Thoracic aorta (tissue), 2 donors: ENCODE measurements at regions not wholly inside any gene's neighbourhood (a gene's known extent, or its start where the extent isn't known, plus 50 kb on each side); places are given as distances from the start of the nearest gene placed in this dataset.
"Not testable (repeated sequence)": the region's sequence is repeated elsewhere in the genome, so short reads cannot be mapped to it uniquely, and the experiment has no call there.

Experiments used
- ATAC-seq: fragments of 150-250 bp; one replicate; pipeline ENCODE4 v1.8.0; 2017; ENCODE audit warnings: low read depth; ENCODE audit not compliant: insufficient number of reproducible peaks, low FRiP score
- DNase-seq: peaks from one replicate; pipeline ENCODE4 v3.0.0-alpha.2; 2020; ENCODE audit warnings: low spot score
- H3K27ac ChIP-seq, 2 donors: fragments of 200-600 bp; sonication (generic); 1 replicate in 1 of 2; 2 replicates in 1 of 2; pipeline ENCODE4 v1.5.1; 2016; ENCODE audit warnings: mild to moderate bottlenecking in 2 of 2, moderate library complexity in 2 of 2
- H3K27me3 ChIP-seq: fragments of 200-600 bp; sonication (generic); replicated peaks from 2 replicates; pipeline ENCODE4 v1.6.0; 2016; ENCODE audit warnings: mild to moderate bottlenecking; ENCODE audit not compliant: insufficient read depth
- H3K36me3 ChIP-seq: fragments of 200-600 bp; sonication (generic); one replicate; pipeline ENCODE4 v1.5.1; 2016
- H3K4me1 ChIP-seq, 2 donors: fragments of 200-600 bp; sonication (generic); 1 replicate in 1 of 2; 2 replicates in 1 of 2; pipeline versions ENCODE4 v1.5.1 to v1.6.0; 2016; ENCODE audit warnings: low read depth in 2 of 2, mild to moderate bottlenecking in 1 of 2; ENCODE audit not compliant: control insufficient read depth in 1 of 2
- H3K4me3 ChIP-seq: fragments of 200-600 bp; sonication (generic); 2 replicates; pipeline ENCODE4 v1.5.1; 2016; ENCODE audit warnings: mild to moderate bottlenecking
- H3K9me3 ChIP-seq: fragments of 200-600 bp; sonication (generic); 2 replicates; pipeline ENCODE4 v1.5.1; 2016
- CTCF ChIP-seq: fragments of 200-600 bp; sonication (generic); IDR thresholded peaks from one replicate; pipeline ENCODE4 v1.5.1; 2019; ENCODE audit warnings: antibody characterized with exemption

DNA sequence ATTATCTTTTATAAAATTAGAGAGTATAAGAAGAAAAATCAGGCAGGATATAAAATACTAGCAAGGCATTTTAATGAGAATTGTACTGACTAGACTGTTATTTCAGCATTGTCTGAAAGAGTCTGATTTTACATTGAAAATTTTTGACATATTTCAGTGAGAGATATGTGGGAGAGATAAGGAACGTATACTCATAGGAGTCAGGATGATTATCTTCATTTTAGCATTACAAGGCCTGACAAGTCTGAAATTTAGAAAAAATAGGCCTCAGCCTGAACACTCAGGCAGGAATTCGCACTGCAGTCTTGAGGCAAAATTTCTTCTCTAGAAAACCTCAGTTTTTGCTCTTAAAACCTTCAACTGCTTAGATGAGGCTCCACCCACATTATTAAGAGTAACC is 386.0 kb downstream of the HGF start:
- no peak for TF ChIP-seq CTCF
- Histone ChIP-seq H3K4me1 (no peaks in the 10 kb centered on the region), H3K27me3 (no peaks in the 10 kb centered on the region), H3K4me3 (no peak overlapping the region), H3K27ac (no peak overlapping the region), H3K36me3 (no peaks in the 10 kb centered on the region), H3K9me3 (no peaks in the 10 kb centered on the region)
- ATAC-seq (no peak), DNase-seq (no peak)

DNA sequence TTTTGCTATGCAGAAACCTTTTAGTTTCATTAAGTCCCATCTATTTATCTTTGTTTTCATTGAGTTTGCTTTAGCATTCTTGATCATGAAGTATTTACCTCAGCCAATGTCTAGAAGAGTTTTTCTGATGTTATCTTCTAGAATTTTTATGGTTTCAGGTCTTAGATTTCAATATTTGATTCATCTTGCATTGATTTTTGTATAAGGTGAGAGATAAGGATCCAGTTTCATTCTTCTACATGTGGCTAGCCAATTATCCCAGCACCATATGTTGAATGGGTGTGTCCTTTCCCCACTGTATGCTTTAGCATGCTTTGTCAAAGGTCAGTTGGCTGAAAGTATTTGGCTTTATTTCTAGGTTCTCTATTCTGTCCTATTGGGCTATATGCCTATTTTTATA is 395.2 kb downstream of the HGF start:
- not testable (repeated sequence) for ATAC-seq, H3K9me3 ChIP-seq, H3K4me1 ChIP-seq, DNase-seq, H3K36me3 ChIP-seq, H3K27me3 ChIP-seq, H3K27ac ChIP-seq, H3K4me3 ChIP-seq

- no peak for ATAC-seq
Observed at GRCh38 chr7:81370822-81371221, 399.0 kb downstream of the HGF start.

GRCh38 chr7:81367326-81367931 is 402.4 kb downstream of the HGF start:
- Histone ChIP-seq H3K36me3 (no peaks in the 10 kb centered on the region), H3K27me3 (no peaks in the 10 kb centered on the region), H3K27ac (no peak overlapping the region), H3K4me1 (no peaks in the 10 kb centered on the region), H3K4me3 (no peak overlapping the region), H3K9me3 (no peaks in the 10 kb centered on the region)
- DNase-seq, result no peak
- ATAC-seq, result no peak
- no peak for TF ChIP-seq CTCF

More at GRCh38 chr7:81370822-81371221, 399.0 kb downstream of the HGF start:
- no peak for DNase-seq
- Histone ChIP-seq H3K4me1 (no peaks in the 10 kb centered on the region), H3K36me3 (no peaks in the 10 kb centered on the region), H3K27ac (no peak overlapping the region), H3K9me3 (no peaks in the 10 kb centered on the region), H3K27me3 (no peaks in the 10 kb centered on the region), H3K4me3 (no peak overlapping the region)
- no peak for TF ChIP-seq CTCF

- no peaks in the 10 kb centered on the region for H3K4me1 ChIP-seq
- no peaks in the 10 kb centered on the region for H3K36me3 ChIP-seq
- H3K9me3 ChIP-seq, result no peaks in the 10 kb centered on the region
- DNase-seq, result no peak
- ATAC-seq, result no peak
- no peak for TF ChIP-seq CTCF
- no peak overlapping the region for H3K4me3 ChIP-seq
- no peaks in the 10 kb centered on the region for H3K27me3 ChIP-seq
- no peak overlapping the region for H3K27ac ChIP-seq
Observed at GRCh38 chr7:81366546-81366945, 403.3 kb downstream of the HGF start.

- Histone ChIP-seq H3K27ac (no peak overlapping the region), H3K4me1 (no peaks in the 10 kb centered on the region), H3K27me3 (no peaks in the 10 kb centered on the region), H3K9me3 (no peaks in the 10 kb centered on the region), H3K4me3 (no peak overlapping the region), H3K36me3 (no peaks in the 10 kb centered on the region)
- TF ChIP-seq CTCF, result no peak
- ATAC-seq (no peak), DNase-seq (no peak)
Observed at GRCh38 chr7:81361769-81362312, 408.0 kb downstream of the HGF start.
